CD4-positive, alpha-beta memory T cell (primary cell): ENCODE measurements at regions not wholly inside any gene's neighbourhood (a gene's known extent, or its start where the extent isn't known, plus 50 kb on each side); places are given as distances from the start of the nearest gene placed in this dataset.

Experiments
- CTCF ChIA-PET: fragments of 350-600 bp; sonication (Branson Sonifier 250); formaldehyde crosslinking; loops from one replicate; lab custom pipeline; 2021; ENCODE audit warnings: inconsistent platforms; ENCODE audit not compliant: partially characterized antibody; lab: Charles Lee
- POLR2A ChIA-PET: fragments of 350-600 bp; sonication (Branson Sonifier 250); formaldehyde crosslinking; loops from one replicate; lab custom pipeline; 2021; ENCODE audit not compliant: partially characterized antibody; lab: Charles Lee
- DNase-seq, 5 donors: peaks; one replicate each; pipeline versions ENCODE4 v3.0.0 to v3.0.0-alpha.2; 2020 to 2022; ENCODE audit warnings: mixed read lengths in 1 of 5
- H3K27ac ChIP-seq: one replicate; pipeline ENCODE4 v1.7.0; 2013; ENCODE audit warnings: low read depth, low read length
- H3K27me3 ChIP-seq: 2 replicates; pipeline ENCODE4 v1.7.0; 2013; ENCODE audit warnings: mild to moderate bottlenecking, low read length, moderate library complexity; ENCODE audit not compliant: insufficient read depth
- H3K36me3 ChIP-seq: 2 replicates; pipeline ENCODE4 v1.7.0; 2013; ENCODE audit warnings: mild to moderate bottlenecking, low read length, moderate library complexity; ENCODE audit not compliant: insufficient read depth
- H3K4me1 ChIP-seq: 2 replicates; pipeline ENCODE4 v1.7.0; 2013; ENCODE audit warnings: mild to moderate bottlenecking, low read length, moderate library complexity; ENCODE audit not compliant: insufficient read depth
- H3K4me3 ChIP-seq, 2 donors: one replicate each; pipeline ENCODE4 v1.7.0; 2013; ENCODE audit warnings: low read length in 2 of 2, mild to moderate bottlenecking in 1 of 2
- H3K9me3 ChIP-seq, 2 donors: one replicate each; pipeline ENCODE4 v1.7.0; 2013; ENCODE audit warnings: low read length in 2 of 2, control low read depth in 1 of 2; ENCODE audit not compliant: control insufficient read depth in 1 of 2
- H3K27ac Mint-ChIP-seq, 7 donors: one replicate each; pipeline ENCODE4 v1.8.0; 2020 to 2021; ENCODE audit warnings: mixed read lengths in 7 of 7, mild to moderate bottlenecking in 6 of 7, inconsistent platforms in 3 of 7, moderate library complexity in 3 of 7
- H3K27me3 Mint-ChIP-seq, 2 donors: one replicate each; pipeline ENCODE4 v1.8.0; 2020 to 2021; ENCODE audit warnings: mixed read lengths in 2 of 2
- H3K36me3 Mint-ChIP-seq, 2 donors: one replicate each; pipeline ENCODE4 v1.8.0; 2020 to 2021; ENCODE audit warnings: mixed read lengths in 2 of 2, inconsistent platforms in 1 of 2, mild to moderate bottlenecking in 1 of 2
- H3K4me1 Mint-ChIP-seq, 4 donors: one replicate each; pipeline ENCODE4 v1.8.0; 2020 to 2021; ENCODE audit warnings: mixed read lengths in 4 of 4, mild to moderate bottlenecking in 1 of 4
- H3K4me3 Mint-ChIP-seq, 8 donors: one replicate each; pipeline ENCODE4 v1.8.0; 2020 to 2021; ENCODE audit warnings: mixed read lengths in 8 of 8, mild to moderate bottlenecking in 7 of 8, moderate library complexity in 6 of 8, inconsistent platforms in 3 of 8
- H3K9me3 Mint-ChIP-seq, 8 donors: one replicate each; pipeline ENCODE4 v1.8.0; 2020 to 2021; ENCODE audit warnings: mixed read lengths in 8 of 8, mild to moderate bottlenecking in 5 of 8, inconsistent platforms in 3 of 8, moderate library complexity in 1 of 8
- intact Hi-C: fragments of 100-400 bp; cut with micrococcal nuclease; formaldehyde crosslinking; loops from one replicate; pipeline ENCODE4 v1.15.1; 2023

- Histone ChIP-seq H3K36me3 (no peaks in the 10 kb centered on the region), H3K27ac (no peak overlapping the region), H3K9me3 (no peaks in the 10 kb centered on the region), H3K4me1 (no peaks in the 10 kb centered on the region), H3K4me3 (no peak overlapping the region), H3K27me3 (no peaks in the 10 kb centered on the region)
- ChIA-PET POLR2A (no interaction called here), CTCF (no interaction called here)
- H3K36me3 Mint-ChIP-seq, result no peaks in the 10 kb centered on the region
- peaks cover 0 to 3% (median 0%) of the 10 kb centered on the region in 8 donors for H3K9me3 Mint-ChIP-seq
- no peak for DNase-seq
- H3K4me1 Mint-ChIP-seq, result no peaks in the 10 kb centered on the region
- peaks cover 4 to 6% of the 10 kb centered on the region in 2 donors for H3K27me3 Mint-ChIP-seq
- no peak overlapping the region for H3K27ac Mint-ChIP-seq
- intact Hi-C loops, result no loop called here
- no peak overlapping the region for H3K4me3 Mint-ChIP-seq
Measured at GRCh38 chr2:147016181-147016580, 828.6 kb upstream of the ACVR2A start.

- Mint-ChIP-seq H3K36me3 (no peaks in the 10 kb centered on the region), H3K27ac (no peak overlapping the region), H3K27me3 (peaks cover 5 to 8% of the 10 kb centered on the region in 2 donors), H3K4me1 (no peaks in the 10 kb centered on the region), H3K9me3 (no peaks in the 10 kb centered on the region), H3K4me3 (no peak overlapping the region)
- DNase-seq, result no peak
- intact Hi-C loops, result no loop called here
- POLR2A ChIA-PET, result no interaction called here
- Histone ChIP-seq H3K4me1 (no peaks in the 10 kb centered on the region), H3K27ac (no peak overlapping the region), H3K4me3 (no peak overlapping the region), H3K27me3 (no peaks in the 10 kb centered on the region), H3K9me3 (no peaks in the 10 kb centered on the region), H3K36me3 (no peaks in the 10 kb centered on the region)
- CTCF ChIA-PET, result no interaction called here
Measured at GRCh38 chr2:147015591-147015990, 829.2 kb upstream of the ACVR2A start.

GRCh38 chr2:147013696-147014392 is 831.0 kb upstream of the ACVR2A start:
- H3K36me3 ChIP-seq, result no peaks in the 10 kb centered on the region
- Mint-ChIP-seq H3K27ac (no peak overlapping the region), H3K4me1 (no peaks in the 10 kb centered on the region), H3K36me3 (no peaks in the 10 kb centered on the region), H3K4me3 (no peak overlapping the region), H3K9me3 (no peaks in the 10 kb centered on the region), H3K27me3 (peaks cover 5 to 6% of the 10 kb centered on the region in 2 donors)
- no peak for DNase-seq
- no peaks in the 10 kb centered on the region for H3K27me3 ChIP-seq
- H3K27ac ChIP-seq, result no peak overlapping the region
- POLR2A ChIA-PET, result no interaction called here
- CTCF ChIA-PET, result interaction anchor here (1.1 kb wide), 1 partner anchor 892 kb away, joined by 3 read pairs; no protein-coding TSS in a partner anchor
- no peaks in the 10 kb centered on the region for H3K4me1 ChIP-seq
- intact Hi-C loops, result no loop called here
- no peak overlapping the region for H3K4me3 ChIP-seq
- H3K9me3 ChIP-seq, result no peaks in the 10 kb centered on the region

- Histone ChIP-seq H3K36me3 (no peaks in the 10 kb centered on the region), H3K9me3 (no peaks in the 10 kb centered on the region), H3K4me1 (no peaks in the 10 kb centered on the region), H3K27ac (no peak overlapping the region), H3K4me3 (no peak overlapping the region), H3K27me3 (no peaks in the 10 kb centered on the region)
- H3K27me3 Mint-ChIP-seq, result peaks cover 1 to 5% of the 10 kb centered on the region in 2 donors
- H3K4me1 Mint-ChIP-seq, result no peaks in the 10 kb centered on the region
- no peak overlapping the region for H3K4me3 Mint-ChIP-seq
- H3K36me3 Mint-ChIP-seq, result no peaks in the 10 kb centered on the region
- intact Hi-C loops, result no loop called here
- H3K27ac Mint-ChIP-seq, result no peak overlapping the region
- DNase-seq, result no peak
- ChIA-PET CTCF (no interaction called here), POLR2A (no interaction called here)
- H3K9me3 Mint-ChIP-seq, result no peaks in the 10 kb centered on the region
Measured at GRCh38 chr2:147008481-147008880, 836.3 kb upstream of the ACVR2A start.

- Histone ChIP-seq H3K27ac (no peak overlapping the region), H3K36me3 (no peaks in the 10 kb centered on the region), H3K4me1 (no peaks in the 10 kb centered on the region), H3K27me3 (no peaks in the 10 kb centered on the region), H3K9me3 (no peaks in the 10 kb centered on the region), H3K4me3 (no peak overlapping the region)
- no peak overlapping the region for H3K4me3 Mint-ChIP-seq
- POLR2A ChIA-PET, result no interaction called here
- no peaks in the 10 kb centered on the region for H3K9me3 Mint-ChIP-seq
- peaks cover 1 to 2% of the 10 kb centered on the region in 2 donors for H3K27me3 Mint-ChIP-seq
- no peaks in the 10 kb centered on the region for H3K36me3 Mint-ChIP-seq
- intact Hi-C loops, result no loop called here
- no peak for DNase-seq
- no peaks in the 10 kb centered on the region for H3K4me1 Mint-ChIP-seq
- CTCF ChIA-PET, result no interaction called here
- no peak overlapping the region for H3K27ac Mint-ChIP-seq
Measured at GRCh38 chr2:147006736-147007141, 838.1 kb upstream of the ACVR2A start.

- Histone ChIP-seq H3K27ac (no peak overlapping the region), H3K9me3 (no peaks in the 10 kb centered on the region), H3K4me3 (no peak overlapping the region), H3K36me3 (no peaks in the 10 kb centered on the region), H3K4me1 (no peaks in the 10 kb centered on the region), H3K27me3 (no peaks in the 10 kb centered on the region)
- Mint-ChIP-seq H3K36me3 (no peaks in the 10 kb centered on the region), H3K9me3 (peaks cover 0 to 2% (median 0%) of the 10 kb centered on the region in 8 donors), H3K27me3 (peaks cover 0 to 2% of the 10 kb centered on the region in 2 donors), H3K27ac (no peak overlapping the region), H3K4me1 (no peaks in the 10 kb centered on the region), H3K4me3 (no peak overlapping the region)
- ChIA-PET POLR2A (no interaction called here), CTCF (no interaction called here)
- intact Hi-C loops, result no loop called here
- no peak for DNase-seq
Measured at GRCh38 chr2:147003081-147003480, 841.7 kb upstream of the ACVR2A start.

- intact Hi-C loops, result no loop called here
- H3K27me3 ChIP-seq, result no peaks in the 10 kb centered on the region
- H3K36me3 ChIP-seq, result no peaks in the 10 kb centered on the region
- ChIA-PET CTCF (no interaction called here), POLR2A (no interaction called here)
- H3K4me3 ChIP-seq, result no peak overlapping the region
- DNase-seq, result no peak
- no peaks in the 10 kb centered on the region for H3K36me3 Mint-ChIP-seq
- peaks cover 0 to 2% of the 10 kb centered on the region in 2 donors for H3K27me3 Mint-ChIP-seq
- H3K9me3 Mint-ChIP-seq, result peaks cover 0 to 2% (median 0%) of the 10 kb centered on the region in 8 donors
- no peak overlapping the region for H3K4me3 Mint-ChIP-seq
- no peak overlapping the region for H3K27ac Mint-ChIP-seq
- no peak overlapping the region for H3K27ac ChIP-seq
- no peaks in the 10 kb centered on the region for H3K4me1 Mint-ChIP-seq
- H3K4me1 ChIP-seq, result no peaks in the 10 kb centered on the region
- no peaks in the 10 kb centered on the region for H3K9me3 ChIP-seq
Measured at GRCh38 chr2:147002256-147002655, 842.6 kb upstream of the ACVR2A start.
